ENCODE measurements at regions not wholly inside any gene's neighbourhood (a gene's known extent, or its start where the extent isn't known, plus 50 kb on each side); places are given as distances from the start of the nearest gene placed in this dataset.
"Not testable (repeated sequence)": the region's sequence is repeated elsewhere in the genome, so short reads cannot be mapped to it uniquely, and the experiment has no call there.

- Histone ChIP-seq H3K4me1 (no peaks in the 10 kb centered on the region), H3K27ac (no peak overlapping the region), H3K9me3 (peaks cover 0 to 9% of the 10 kb centered on the region in 2 donors), H3K36me3 (no peaks in the 10 kb centered on the region), H3K27me3 (no peaks in the 10 kb centered on the region), H3K4me3 (no peak overlapping the region)
- no peak for DNase-seq (ENCODE audit: low spot score)
- no peak for TF ChIP-seq CTCF (IDR thresholded peaks at IDR 0.05)
These were observed 94.5 kb upstream of the WSCD1 start for GRCh38 chr17:5975661-5976060.

DNA sequence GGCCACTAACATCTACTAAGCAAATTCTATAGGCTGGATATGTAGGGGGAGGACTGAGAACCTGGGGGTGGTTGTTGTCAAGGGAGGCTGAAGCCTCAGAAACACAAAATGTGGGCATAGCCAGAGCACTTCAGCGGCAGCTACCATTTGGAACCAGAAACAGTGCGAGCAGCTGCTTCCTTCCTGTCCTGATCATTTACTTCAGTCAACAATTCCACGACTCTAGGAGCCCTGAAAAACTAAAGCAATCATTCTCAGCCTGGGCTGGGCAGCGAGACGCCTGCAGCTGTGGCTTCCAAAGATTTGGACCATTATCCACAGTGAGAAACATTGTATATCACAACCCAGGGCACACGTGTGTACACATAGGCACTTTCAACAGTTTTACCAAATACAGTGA, 93.9 kb upstream of the WSCD1 start:
- H3K4me3 ChIP-seq: no peak overlapping the region
- no peaks in the 10 kb centered on the region for H3K4me1 ChIP-seq
- H3K36me3 ChIP-seq: no peaks in the 10 kb centered on the region
- no peak for DNase-seq (ENCODE audit: low spot score)
- H3K27ac ChIP-seq: no peak overlapping the region
- H3K27me3 ChIP-seq: no peaks in the 10 kb centered on the region
- TF ChIP-seq CTCF (IDR thresholded peaks at IDR 0.05): no peak
- peaks cover 0 to 9% of the 10 kb centered on the region in 2 donors for H3K9me3 ChIP-seq

- Histone ChIP-seq H3K4me3 (no peak overlapping the region), H3K27me3 (no peaks in the 10 kb centered on the region), H3K27ac (no peak overlapping the region), H3K9me3 (peaks cover 0 to 3% of the 10 kb centered on the region in 2 donors), H3K36me3 (no peaks in the 10 kb centered on the region), H3K4me1 (no peaks in the 10 kb centered on the region)
- no peak for DNase-seq (ENCODE audit: low spot score)
- TF ChIP-seq CTCF (IDR thresholded peaks at IDR 0.05): no peak
These were observed 91.7 kb upstream of the WSCD1 start for GRCh38 chr17:5978496-5978895.

GRCh38 chr17:5980941-5981340, 89.2 kb upstream of the WSCD1 start:
- TF ChIP-seq CTCF (IDR thresholded peaks at IDR 0.05): no peak
- DNase-seq (ENCODE audit: low spot score): no peak

GRCh38 chr17:5986644-5987043, 83.5 kb upstream of the WSCD1 start:
- TF ChIP-seq CTCF (IDR thresholded peaks at IDR 0.05): no peak
- Histone ChIP-seq H3K4me1 (no peaks in the 10 kb centered on the region), H3K36me3 (no peaks in the 10 kb centered on the region), H3K9me3 (no peaks in the 10 kb centered on the region), H3K4me3 (no peak overlapping the region), H3K27me3 (no peaks in the 10 kb centered on the region), H3K27ac (no peak overlapping the region)
- no peak for DNase-seq (ENCODE audit: low spot score)

More at GRCh38 chr17:5980941-5981340, 89.2 kb upstream of the WSCD1 start:
- Histone ChIP-seq H3K9me3 (no peaks in the 10 kb centered on the region), H3K36me3 (no peaks in the 10 kb centered on the region), H3K4me1 (no peaks in the 10 kb centered on the region), H3K4me3 (no peak overlapping the region), H3K27ac (no peak overlapping the region), H3K27me3 (no peaks in the 10 kb centered on the region)

GRCh38 chr17:6000426-6000825, 69.8 kb upstream of the WSCD1 start:
- TF ChIP-seq CTCF (IDR thresholded peaks at IDR 0.05): no peak
- Histone ChIP-seq H3K4me1 (no peaks in the 10 kb centered on the region), H3K27ac (no peak overlapping the region), H3K27me3 (no peaks in the 10 kb centered on the region), H3K36me3 (no peaks in the 10 kb centered on the region), H3K9me3 (no peaks in the 10 kb centered on the region), H3K4me3 (no peak overlapping the region)
- no peak for DNase-seq (ENCODE audit: low spot score)

DNA sequence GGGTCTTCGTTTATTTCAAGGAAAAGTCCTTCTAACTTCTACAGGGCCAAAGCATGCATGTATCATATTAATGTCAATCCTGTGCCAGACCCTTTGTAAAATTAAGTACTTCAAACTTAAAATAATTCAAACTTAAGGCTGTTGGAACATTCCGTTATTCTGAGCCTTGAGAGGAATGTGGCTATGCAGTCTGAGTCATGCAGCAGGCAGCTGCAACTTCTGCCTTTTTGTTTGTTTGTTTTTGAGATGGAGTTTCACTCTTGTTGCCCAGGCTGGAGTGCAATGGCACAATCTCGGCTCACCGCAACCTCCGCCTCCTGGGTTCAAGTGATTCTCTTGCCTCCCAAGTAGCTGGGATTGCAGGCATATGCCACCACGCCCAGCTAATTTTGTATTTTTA, 67.0 kb upstream of the WSCD1 start:
- DNase-seq (ENCODE audit: low spot score): not testable (repeated sequence)

More for the DNA sequence above, 67.0 kb upstream of the WSCD1 start:
- not testable (repeated sequence) for H3K36me3 ChIP-seq, H3K27ac ChIP-seq, H3K4me1 ChIP-seq, H3K27me3 ChIP-seq, H3K4me3 ChIP-seq, H3K9me3 ChIP-seq

Measured in right atrium auricular region (tissue), 2 donors.